ENCODE measurements at regions not wholly inside any gene's neighbourhood (a gene's known extent, or its start where the extent isn't known, plus 50 kb on each side); places are given as distances from the start of the nearest gene placed in this dataset.
"Not testable (repeated sequence)": the region's sequence is repeated elsewhere in the genome, so short reads cannot be mapped to it uniquely, and the experiment has no call there.

DNA sequence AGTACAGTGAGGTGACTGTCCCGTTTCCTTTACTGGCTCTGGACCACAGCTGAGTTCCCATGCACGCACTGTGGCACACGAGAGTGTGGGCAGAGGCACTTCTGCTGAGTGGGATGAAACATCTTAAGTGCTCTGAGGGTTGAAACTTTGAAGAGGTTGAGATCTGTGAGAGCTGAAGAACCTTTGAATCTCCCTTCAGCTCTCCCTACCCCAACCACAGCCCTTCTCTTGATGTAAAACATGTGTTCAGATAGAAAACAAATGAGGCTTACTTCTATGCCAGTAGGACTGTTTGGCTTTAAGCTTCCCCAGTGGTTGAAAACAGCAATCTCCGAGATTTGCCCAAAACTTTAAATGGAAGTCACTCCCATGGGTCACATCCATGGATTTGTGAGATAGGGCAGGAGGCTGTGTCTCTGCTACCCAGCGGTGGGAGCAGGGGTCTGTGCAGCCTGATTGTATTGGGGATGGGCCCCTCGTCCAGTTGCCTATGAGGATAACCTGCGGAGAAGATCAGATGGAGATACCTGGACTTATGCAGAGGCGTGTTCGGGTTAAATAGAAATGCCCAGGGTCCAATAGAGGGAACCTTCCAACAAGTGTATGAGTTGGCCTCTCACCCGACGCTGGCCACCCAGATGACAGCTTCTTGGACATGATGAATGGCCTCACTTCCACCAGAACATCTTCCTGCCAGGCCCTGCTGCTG lies 178.0 kb upstream of the PLGLB2 start:
- TF ChIP-seq ZFP30 (CRISPR knock-in tag; IDR thresholded peaks at IDR 0.05); BACH2 (CRISPR knock-in tag; IDR thresholded peaks at IDR 0.05; ENCODE audit: borderline replicate concordance); SNAI2 (CRISPR knock-in tag; IDR thresholded peaks at IDR 0.05): not testable (repeated sequence)
- TF ChIP-seq, protein P1, sequence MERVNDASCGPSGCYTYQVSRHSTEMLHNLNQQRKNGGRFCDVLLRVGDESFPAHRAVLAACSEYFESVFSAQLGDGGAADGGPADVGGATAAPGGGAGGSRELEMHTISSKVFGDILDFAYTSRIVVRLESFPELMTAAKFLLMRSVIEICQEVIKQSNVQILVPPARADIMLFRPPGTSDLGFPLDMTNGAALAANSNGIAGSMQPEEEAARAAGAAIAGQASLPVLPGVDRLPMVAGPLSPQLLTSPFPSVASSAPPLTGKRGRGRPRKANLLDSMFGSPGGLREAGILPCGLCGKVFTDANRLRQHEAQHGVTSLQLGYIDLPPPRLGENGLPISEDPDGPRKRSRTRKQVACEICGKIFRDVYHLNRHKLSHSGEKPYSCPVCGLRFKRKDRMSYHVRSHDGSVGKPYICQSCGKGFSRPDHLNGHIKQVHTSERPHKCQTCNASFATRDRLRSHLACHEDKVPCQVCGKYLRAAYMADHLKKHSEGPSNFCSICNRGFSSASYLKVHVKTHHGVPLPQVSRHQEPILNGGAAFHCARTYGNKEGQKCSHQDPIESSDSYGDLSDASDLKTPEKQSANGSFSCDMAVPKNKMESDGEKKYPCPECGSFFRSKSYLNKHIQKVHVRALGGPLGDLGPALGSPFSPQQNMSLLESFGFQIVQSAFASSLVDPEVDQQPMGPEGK (CRISPR knock-in tag; IDR thresholded peaks at IDR 0.05; ENCODE audit: borderline replicate concordance) = not testable (repeated sequence)
- TF ChIP-seq, protein P2, sequence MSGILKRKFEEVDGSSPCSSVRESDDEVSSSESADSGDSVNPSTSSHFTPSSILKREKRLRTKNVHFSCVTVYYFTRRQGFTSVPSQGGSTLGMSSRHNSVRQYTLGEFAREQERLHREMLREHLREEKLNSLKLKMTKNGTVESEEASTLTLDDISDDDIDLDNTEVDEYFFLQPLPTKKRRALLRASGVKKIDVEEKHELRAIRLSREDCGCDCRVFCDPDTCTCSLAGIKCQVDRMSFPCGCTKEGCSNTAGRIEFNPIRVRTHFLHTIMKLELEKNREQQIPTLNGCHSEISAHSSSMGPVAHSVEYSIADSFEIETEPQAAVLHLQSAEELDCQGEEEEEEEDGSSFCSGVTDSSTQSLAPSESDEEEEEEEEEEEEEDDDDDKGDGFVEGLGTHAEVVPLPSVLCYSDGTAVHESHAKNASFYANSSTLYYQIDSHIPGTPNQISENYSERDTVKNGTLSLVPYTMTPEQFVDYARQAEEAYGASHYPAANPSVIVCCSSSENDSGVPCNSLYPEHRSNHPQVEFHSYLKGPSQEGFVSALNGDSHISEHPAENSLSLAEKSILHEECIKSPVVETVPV (CRISPR knock-in tag; IDR thresholded peaks at IDR 0.05) = not testable (repeated sequence)

Data from SK-N-SH treated with all-trans-retinoic acid at 6 μM for 48 hours (cell line).